Transverse colon (tissue), 4 donors: ENCODE measurements at regions not wholly inside any gene's neighbourhood (a gene's known extent, or its start where the extent isn't known, plus 50 kb on each side); places are given as distances from the start of the nearest gene placed in this dataset.

ENCODE experiments used
- CTCF ChIP-seq, 5 experiments: fragments of 200-600 bp in 3 of 5; fragments of 450-650 bp in 2 of 5; sonication (generic) in 3 of 5; IDR thresholded peaks; 1 replicate in 2 of 5; 2 replicates in 3 of 5; pipeline ENCODE4 v1.5.1; 2016 to 2017; ENCODE audit warnings: antibody characterized with exemption in 5 of 5, inconsistent platforms in 3 of 5, mild to moderate bottlenecking in 2 of 5, moderate library complexity in 1 of 5
- EP300 ChIP-seq: sonication (generic); formaldehyde crosslinking; IDR thresholded peaks from one replicate; pipeline ENCODE4 v1.6.1; 2017; ENCODE audit warnings: antibody characterized with exemption, low read depth
- POLR2A ChIP-seq: fragments of 450-650 bp; IDR thresholded peaks from one replicate; pipeline ENCODE4 v1.6.1; 2016; ENCODE audit warnings: antibody characterized with exemption, mild to moderate bottlenecking, moderate library complexity
- POLR2AphosphoS5 ChIP-seq, 3 donors: sonication (generic); formaldehyde crosslinking; IDR thresholded peaks; one replicate each; pipeline ENCODE4 v1.6.1; 2016; ENCODE audit warnings: antibody characterized with exemption in 3 of 3

- TF ChIP-seq CTCF (IDR thresholded peaks at IDR 0.05) (no peak), POLR2A (no peak), POLR2AphosphoS5 (IDR thresholded peaks at IDR 0.05) (no peak), EP300 (no peak)
These were observed 84.0 kb downstream of the THAP12 start for GRCh38 chr11:76296731-76297542.
